ENCODE measurements at regions not wholly inside any gene's neighbourhood (a gene's known extent, or its start where the extent isn't known, plus 50 kb on each side); places are given as distances from the start of the nearest gene placed in this dataset.

GRCh38 chr5:166936351-166936750 lies 1355.1 kb upstream of the WWC1 start:
- TF ChIP-seq CTCF (conservative IDR thresholded peaks at IDR 0.05; ENCODE audit: low read length) = no peak
- no peak for TF ChIP-seq EZH2phosphoT487 (IDR thresholded peaks at IDR 0.05; ENCODE audit: borderline replicate concordance, low read depth, low read length)
